CD14-positive monocyte (primary cell): ENCODE measurements at regions not wholly inside any gene's neighbourhood (a gene's known extent, or its start where the extent isn't known, plus 50 kb on each side); places are given as distances from the start of the nearest gene placed in this dataset.

Experiments used
- DNase-seq, 3 donors: peaks; one replicate each; pipeline ENCODE4 v3.0.0-alpha.2; 2011 to 2022
- H2AFZ ChIP-seq: 2 replicates; pipeline ENCODE4 v1.6.0; 2012; ENCODE audit warnings: mild to moderate bottlenecking, low read depth, low read length, inconsistent platforms; ENCODE audit not compliant: insufficient read depth, poor library complexity, severe bottlenecking
- H3K27ac ChIP-seq, 2 donors: 1 replicate in 1 of 2; 2 replicates in 1 of 2; pipeline ENCODE4 v1.5.1; 2012 to 2013; ENCODE audit warnings: low read length in 2 of 2, control low read depth in 1 of 2, inconsistent platforms in 1 of 2, low read depth in 1 of 2, mild to moderate bottlenecking in 1 of 2
- H3K27me3 ChIP-seq, 2 donors: one replicate each; pipeline versions ENCODE4 v1.6.0 to v1.6.1; 2011 to 2013; ENCODE audit warnings: low read length in 2 of 2; ENCODE audit not compliant: control insufficient read depth in 2 of 2, insufficient read depth in 2 of 2
- H3K36me3 ChIP-seq, 2 donors: replicated peaks in 1 of 2; 1 replicate in 1 of 2; 2 replicates in 1 of 2; pipeline versions ENCODE4 v1.5.1 to v1.6.1; 2012 to 2013; ENCODE audit warnings: low read length in 2 of 2, control low read depth in 1 of 2, inconsistent platforms in 1 of 2, mild to moderate bottlenecking in 1 of 2; ENCODE audit not compliant: insufficient read depth in 2 of 2, control insufficient read depth in 1 of 2
- H3K4me1 ChIP-seq, 2 donors: 1 replicate in 1 of 2; 2 replicates in 1 of 2; pipeline versions ENCODE4 v1.5.1 to v1.6.1; 2012 to 2013; ENCODE audit warnings: low read length in 2 of 2, control low read depth in 1 of 2, inconsistent platforms in 1 of 2, mild to moderate bottlenecking in 1 of 2, moderate library complexity in 1 of 2; ENCODE audit not compliant: insufficient read depth in 2 of 2, control insufficient read depth in 1 of 2
- H3K4me2 ChIP-seq: replicated peaks from 2 replicates; pipeline ENCODE3; 2012; ENCODE audit warnings: low read length, moderate library complexity, mild to moderate bottlenecking; ENCODE audit not compliant: poor library complexity, severe bottlenecking; ENCODE audit errors: extremely low read depth
- H3K4me3 ChIP-seq, 3 experiments: fragments of 200-600 bp in 1 of 3; sonication (generic) in 1 of 3; replicated peaks in 1 of 3; 1 replicate in 2 of 3; 2 replicates in 1 of 3; pipeline ENCODE4 v1.5.1; 2011 to 2013; ENCODE audit warnings: low read length in 3 of 3, mild to moderate bottlenecking in 3 of 3, control low read depth in 2 of 3, low read depth in 2 of 3, inconsistent platforms in 1 of 3, moderate library complexity in 1 of 3
- H3K79me2 ChIP-seq: 2 replicates; pipeline ENCODE4 v1.6.0; 2012; ENCODE audit warnings: mild to moderate bottlenecking, control low read depth, inconsistent platforms, low read length, moderate library complexity; ENCODE audit not compliant: insufficient read depth
- H3K9ac ChIP-seq: 2 replicates; pipeline ENCODE4 v1.6.0; 2017; ENCODE audit warnings: low read length, mild to moderate bottlenecking; ENCODE audit not compliant: insufficient read depth, poor library complexity, severe bottlenecking
- H3K9me3 ChIP-seq, 2 donors: replicated peaks in 1 of 2; 1 replicate in 1 of 2; 2 replicates in 1 of 2; pipeline versions ENCODE4 v1.5.1 to v1.6.1; 2012 to 2013; ENCODE audit warnings: low read length in 2 of 2, control low read depth in 1 of 2; ENCODE audit not compliant: control insufficient read depth in 1 of 2, insufficient read depth in 1 of 2
- H4K20me1 ChIP-seq: 2 replicates; pipeline ENCODE4 v1.6.0; 2012; ENCODE audit warnings: mild to moderate bottlenecking, low read length, control low read depth, moderate library complexity; ENCODE audit not compliant: insufficient read depth
- H3K27ac Mint-ChIP-seq, 7 donors: one replicate each; pipeline ENCODE4 v1.8.0; 2020; ENCODE audit warnings: mild to moderate bottlenecking in 7 of 7, mixed read lengths in 7 of 7, moderate library complexity in 6 of 7, inconsistent platforms in 2 of 7
- H3K27me3 Mint-ChIP-seq, 3 donors: one replicate each; pipeline ENCODE4 v1.8.0; 2021 to 2022; ENCODE audit warnings: low read depth in 3 of 3, mild to moderate bottlenecking in 3 of 3, mixed read lengths in 3 of 3, moderate library complexity in 3 of 3, inconsistent platforms in 1 of 3
- H3K36me3 Mint-ChIP-seq, 2 donors: one replicate each; pipeline ENCODE4 v1.8.0; 2020; ENCODE audit warnings: mixed read lengths in 2 of 2, inconsistent platforms in 1 of 2, mild to moderate bottlenecking in 1 of 2
- H3K4me1 Mint-ChIP-seq: one replicate; pipeline ENCODE4 v1.8.0; 2020; ENCODE audit warnings: mild to moderate bottlenecking, mixed read lengths
- H3K4me3 Mint-ChIP-seq, 2 donors: one replicate each; pipeline ENCODE4 v1.8.0; 2020; ENCODE audit warnings: mild to moderate bottlenecking in 2 of 2, mixed read lengths in 2 of 2, moderate library complexity in 1 of 2
- H3K9me3 Mint-ChIP-seq, 7 donors: one replicate each; pipeline ENCODE4 v1.8.0; 2020 to 2022; ENCODE audit warnings: mixed read lengths in 7 of 7, mild to moderate bottlenecking in 6 of 7, moderate library complexity in 6 of 7, inconsistent platforms in 2 of 7
- WGBS: methylation state at CpG from one replicate; pipeline ENCODE4 v1.1.5; 2013; ENCODE audit warnings: missing lambda C conversion rate; ENCODE audit not compliant: insufficient coverage; 5-methylcytosine and 5-hydroxymethylcytosine counted together
- intact Hi-C, 2 donors: fragments of 100-400 bp; cut with micrococcal nuclease; formaldehyde crosslinking; loops; one replicate each; pipeline versions ENCODE4 v1.15.0 to v1.15.1; 2023
- TF ChIP-seq, protein P1 (sequence below): fragments of 200-600 bp; IDR thresholded peaks from one replicate; pipeline ENCODE4 v1.8.0; 2022; ENCODE audit warnings: antibody characterized with exemption, mild to moderate bottlenecking

DNA sequence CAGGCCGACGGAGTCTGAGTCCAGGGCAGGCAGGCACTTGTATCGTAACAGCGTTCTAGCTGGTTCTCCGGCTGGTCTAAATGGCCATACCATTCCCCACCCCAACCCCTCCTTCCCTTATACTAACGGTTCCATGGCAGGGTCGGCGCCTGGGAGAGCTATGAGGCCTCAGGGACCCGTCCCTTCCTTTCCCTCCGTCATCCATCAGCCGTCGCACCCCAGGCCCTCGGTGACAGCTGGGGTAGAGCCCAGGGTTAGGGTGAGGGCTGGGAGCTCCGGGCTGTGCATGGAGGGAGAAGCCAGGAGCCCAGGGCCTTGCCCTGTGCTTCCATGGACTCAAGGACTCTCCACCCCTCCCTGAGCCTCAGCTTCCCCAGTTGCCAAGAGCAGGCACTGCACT, 101.4 kb downstream of the RBFOX3 start:
- intact Hi-C loops: no loop called here
- peaks cover 4 to 32% (median 14%) of the 10 kb centered on the region in 7 donors for H3K9me3 Mint-ChIP-seq

DNA sequence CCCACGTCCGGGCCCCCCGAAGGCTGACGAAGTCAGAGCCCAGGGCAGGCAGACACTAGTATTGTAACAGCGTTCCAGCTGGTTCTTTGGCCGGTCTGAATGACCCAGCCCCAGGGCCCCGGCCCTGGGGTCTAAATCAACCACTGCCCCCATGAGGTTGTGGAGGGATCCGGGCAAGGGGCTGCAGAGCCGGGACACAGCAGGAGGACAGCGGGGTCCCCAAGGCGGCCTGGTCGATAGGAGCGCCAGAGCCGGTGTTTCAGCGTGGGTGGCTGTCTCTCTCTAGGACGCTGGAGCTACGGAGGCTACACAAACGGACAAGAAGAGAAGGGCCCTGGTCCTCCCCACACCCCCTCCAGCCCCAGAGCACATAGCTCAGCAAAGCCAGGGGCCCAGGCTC, 101.8 kb downstream of the RBFOX3 start:
- TF ChIP-seq, protein P1, sequence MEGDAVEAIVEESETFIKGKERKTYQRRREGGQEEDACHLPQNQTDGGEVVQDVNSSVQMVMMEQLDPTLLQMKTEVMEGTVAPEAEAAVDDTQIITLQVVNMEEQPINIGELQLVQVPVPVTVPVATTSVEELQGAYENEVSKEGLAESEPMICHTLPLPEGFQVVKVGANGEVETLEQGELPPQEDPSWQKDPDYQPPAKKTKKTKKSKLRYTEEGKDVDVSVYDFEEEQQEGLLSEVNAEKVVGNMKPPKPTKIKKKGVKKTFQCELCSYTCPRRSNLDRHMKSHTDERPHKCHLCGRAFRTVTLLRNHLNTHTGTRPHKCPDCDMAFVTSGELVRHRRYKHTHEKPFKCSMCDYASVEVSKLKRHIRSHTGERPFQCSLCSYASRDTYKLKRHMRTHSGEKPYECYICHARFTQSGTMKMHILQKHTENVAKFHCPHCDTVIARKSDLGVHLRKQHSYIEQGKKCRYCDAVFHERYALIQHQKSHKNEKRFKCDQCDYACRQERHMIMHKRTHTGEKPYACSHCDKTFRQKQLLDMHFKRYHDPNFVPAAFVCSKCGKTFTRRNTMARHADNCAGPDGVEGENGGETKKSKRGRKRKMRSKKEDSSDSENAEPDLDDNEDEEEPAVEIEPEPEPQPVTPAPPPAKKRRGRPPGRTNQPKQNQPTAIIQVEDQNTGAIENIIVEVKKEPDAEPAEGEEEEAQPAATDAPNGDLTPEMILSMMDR: no peak
- Histone ChIP-seq H3K9me3 (peaks cover 23 to 32% of the 10 kb centered on the region in 2 donors), H3K27ac (no peak overlapping the region), H3K9ac (no peak overlapping the region), H3K79me2 (no peaks in the 10 kb centered on the region), H3K4me3 (no peak overlapping the region), H3K36me3 (no peaks in the 10 kb centered on the region), H4K20me1 (no peaks in the 10 kb centered on the region), H2AFZ (no peak overlapping the region), H3K4me2 (no peak overlapping the region), H3K27me3 (no peaks in the 10 kb centered on the region), H3K4me1 (no peaks in the 10 kb centered on the region)
- H3K9me3 Mint-ChIP-seq: peaks cover 4 to 28% (median 13%) of the 10 kb centered on the region in 7 donors
- peaks cover 0 to 10% (median 6%) of the 10 kb centered on the region in 3 donors for H3K27me3 Mint-ChIP-seq
- H3K4me3 Mint-ChIP-seq: no peak overlapping the region
- 91% methylated on average over 12 of the region's 18 CpGs for WGBS
- H3K36me3 Mint-ChIP-seq: no peaks in the 10 kb centered on the region
- intact Hi-C loops: no loop called here
- no peak overlapping the region for H3K27ac Mint-ChIP-seq
- DNase-seq: no peak
- no peaks in the 10 kb centered on the region for H3K4me1 Mint-ChIP-seq

More for the DNA sequence above, 101.4 kb downstream of the RBFOX3 start:
- DNase-seq: no peak
- Mint-ChIP-seq H3K4me3 (no peak overlapping the region), H3K4me1 (no peaks in the 10 kb centered on the region), H3K27ac (no peak overlapping the region), H3K27me3 (peaks cover 0 to 7% (median 6%) of the 10 kb centered on the region in 3 donors), H3K36me3 (no peaks in the 10 kb centered on the region)
- TF ChIP-seq, protein P1: no peak
- Histone ChIP-seq H3K4me1 (no peaks in the 10 kb centered on the region), H2AFZ (no peak overlapping the region), H3K79me2 (no peaks in the 10 kb centered on the region), H3K9ac (no peak overlapping the region), H3K27ac (no peak overlapping the region), H3K9me3 (peaks cover 23 to 36% of the 10 kb centered on the region in 2 donors), H3K4me2 (no peak overlapping the region), H4K20me1 (no peaks in the 10 kb centered on the region), H3K27me3 (no peaks in the 10 kb centered on the region), H3K36me3 (no peaks in the 10 kb centered on the region), H3K4me3 (no peak overlapping the region)
- 82% methylated on average over 8 of the region's 14 CpGs for WGBS
